ENCODE measurements at regions not wholly inside any gene's neighbourhood (a gene's known extent, or its start where the extent isn't known, plus 50 kb on each side); places are given as distances from the start of the nearest gene placed in this dataset.

GRCh38 chr9:117775591-117775990 lies 71.4 kb downstream of the TLR4 start:
- POLR2A ChIA-PET = no interaction called here
- no peaks in the 10 kb centered on the region for H3K36me3 ChIP-seq (ENCODE audit: control insufficient read depth in 2 of 2, insufficient read depth in 1 of 2, low read length in 2 of 2)
- H3K9me3 ChIP-seq (ENCODE audit: control insufficient read depth, insufficient read depth, low read depth, low read length) = no peaks in the 10 kb centered on the region
- CTCF ChIA-PET = interaction anchor here (1.1 kb wide), 1 partner anchor 288 kb away, joined by 3 read pairs; no protein-coding TSS in a partner anchor
- no peaks in the 10 kb centered on the region for H3K4me1 ChIP-seq (ENCODE audit: control insufficient read depth, insufficient read depth, low read length)
- TF ChIP-seq ZNF221 (tag by site-specific recombination; IDR thresholded peaks at IDR 0.05; ENCODE audit: borderline replicate concordance) (no peak), ZBTB48 (tag by site-specific recombination; IDR thresholded peaks at IDR 0.05) (no peak), SALL2 (tag by site-specific recombination; IDR thresholded peaks at IDR 0.05; ENCODE audit: borderline replicate concordance) (no peak), ZNF449 (tag by site-specific recombination; IDR thresholded peaks at IDR 0.05) (no peak), ZNF112 (tag by site-specific recombination; IDR thresholded peaks at IDR 0.05) (no peak), ZBTB26 (tag by site-specific recombination; optimal IDR thresholded peaks at IDR 0.05) (no peak), YY1 (tag by site-specific recombination; IDR thresholded peaks at IDR 0.05) (no peak), ZNF138 (tag by site-specific recombination; IDR thresholded peaks at IDR 0.05; ENCODE audit: borderline replicate concordance) (no peak), ZNF174 (tag by site-specific recombination; IDR thresholded peaks at IDR 0.05) (no peak), ZNF175 (tag by site-specific recombination; IDR thresholded peaks at IDR 0.05) (no peak), ZNF266 (tag by site-specific recombination; IDR thresholded peaks at IDR 0.05; ENCODE audit: low read depth) (no peak), ZNF654 (tag by site-specific recombination; IDR thresholded peaks at IDR 0.05; ENCODE audit: low read depth) (no peak), YY2 (tag by site-specific recombination; IDR thresholded peaks at IDR 0.05) (no peak), ZNF354C (tag by site-specific recombination; IDR thresholded peaks at IDR 0.05; ENCODE audit: borderline replicate concordance, low read depth) (no peak), ZNF777 (tag by site-specific recombination; IDR thresholded peaks at IDR 0.05; ENCODE audit: borderline replicate concordance) (no peak), ZNF747 (tag by site-specific recombination; IDR thresholded peaks at IDR 0.05) (no peak)
- H3K4me3 ChIP-seq (ENCODE audit: low read depth, low read length) = no peak overlapping the region
- no peak overlapping the region for H3K27ac ChIP-seq (ENCODE audit: extremely low read depth, low read depth, low read length)

- Histone ChIP-seq H3K4me1 (ENCODE audit: control insufficient read depth, insufficient read depth, low read length) (no peaks in the 10 kb centered on the region), H3K9me3 (ENCODE audit: control insufficient read depth, insufficient read depth, low read depth, low read length) (no peaks in the 10 kb centered on the region), H3K27ac (ENCODE audit: extremely low read depth, low read depth, low read length) (no peak overlapping the region), H3K36me3 (ENCODE audit: control insufficient read depth in 2 of 2, insufficient read depth in 1 of 2, low read length in 2 of 2) (no peaks in the 10 kb centered on the region), H3K4me3 (ENCODE audit: low read depth, low read length) (no peak overlapping the region)
- ChIA-PET CTCF (no interaction called here), POLR2A (no interaction called here)
- TF ChIP-seq ZNF791 (tag by site-specific recombination; IDR thresholded peaks at IDR 0.05) (no peak), TRIM28 (IDR thresholded peaks at IDR 0.05; ENCODE audit: borderline replicate concordance, low read length) (no peak), ZNF140 (tag by site-specific recombination; IDR thresholded peaks at IDR 0.05) (no peak), ZFP41 (tag by site-specific recombination; IDR thresholded peaks at IDR 0.05; ENCODE audit: borderline replicate concordance) (no peak), ZNF18 (tag by site-specific recombination; IDR thresholded peaks at IDR 0.05) (no peak), ZNF548 (tag by site-specific recombination; IDR thresholded peaks at IDR 0.05) (no peak), REPIN1 (tag by site-specific recombination; IDR thresholded peaks at IDR 0.05; ENCODE audit: low read depth) (no peak), ZSCAN4 (tag by site-specific recombination; IDR thresholded peaks at IDR 0.05) (no peak), ZNF335 (tag by site-specific recombination; conservative IDR thresholded peaks at IDR 0.05) (no peak), KLF16 (tag by site-specific recombination; IDR thresholded peaks at IDR 0.05) (no peak), ZNF121 (tag by site-specific recombination; IDR thresholded peaks at IDR 0.05) (no peak), ZNF521 (tag by site-specific recombination; IDR thresholded peaks at IDR 0.05) (no peak), ZNF626 (tag by site-specific recombination; IDR thresholded peaks at IDR 0.05) (no peak)
Observed at GRCh38 chr9:117777823-117778222, 73.6 kb downstream of the TLR4 start.

All from HEK293 (cell line).